DLD1 (cell line): ENCODE measurements at regions not wholly inside any gene's neighbourhood (a gene's known extent, or its start where the extent isn't known, plus 50 kb on each side); places are given as distances from the start of the nearest gene placed in this dataset.
"Not testable (repeated sequence)": the region's sequence is repeated elsewhere in the genome, so short reads cannot be mapped to it uniquely, and the experiment has no call there.

Experiments
- in situ Hi-C: cut with HindIII; loops from 2 replicates; pipeline ENCODE4 v1.10.0; 2017; ENCODE audit warnings: low sequenced_read_pairs

- in situ Hi-C loops = no loop called here
Measured at GRCh38 chr4:177796841-177797240, 354.6 kb upstream of the AGA start.

DNA sequence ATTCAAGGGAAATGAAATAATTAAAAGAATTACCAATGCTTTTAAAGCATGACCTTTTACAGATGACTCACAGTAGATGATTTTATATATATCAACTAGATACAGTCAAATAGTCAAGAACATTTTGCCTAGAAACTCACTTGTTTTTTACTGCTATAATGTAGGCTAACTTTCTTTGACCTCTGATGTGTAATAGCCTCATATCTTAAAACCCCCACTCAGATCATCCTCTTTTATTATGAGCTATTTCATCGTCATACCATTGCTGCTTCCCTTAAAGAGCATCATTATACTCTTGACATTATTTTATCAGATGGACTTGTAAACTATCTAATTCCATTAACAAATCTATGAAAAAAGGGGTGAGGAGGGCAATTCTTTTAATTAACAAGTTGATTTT lies 355.9 kb upstream of the AGA start:
- in situ Hi-C loops = no loop called here

- in situ Hi-C loops = no loop called here
Measured at GRCh38 chr4:177802162-177802561, 359.9 kb upstream of the AGA start.

GRCh38 chr4:177802661-177803060 lies 360.4 kb upstream of the AGA start:
- in situ Hi-C loops = no loop called here

GRCh38 chr4:177803151-177803550 lies 360.9 kb upstream of the AGA start:
- in situ Hi-C loops = no loop called here

DNA sequence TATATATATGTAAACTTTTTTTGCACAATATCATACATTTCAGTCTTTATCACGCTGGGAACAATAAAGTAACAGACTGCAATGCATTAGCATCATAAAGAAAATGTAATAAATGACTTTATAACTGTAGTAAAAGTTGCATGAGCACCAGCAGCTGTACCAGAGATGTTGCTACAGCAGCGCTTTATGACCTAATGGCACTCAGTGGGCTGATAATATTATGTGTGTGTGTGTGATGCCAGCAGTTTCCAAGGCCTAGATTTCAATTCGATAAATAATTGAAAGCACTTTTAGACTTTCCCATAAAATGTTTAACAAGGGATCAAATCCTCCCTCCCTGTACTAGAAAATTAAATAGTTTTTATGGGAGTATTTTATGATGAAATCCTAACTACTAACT lies 367.6 kb upstream of the AGA start:
- in situ Hi-C loops = no loop called here

DNA sequence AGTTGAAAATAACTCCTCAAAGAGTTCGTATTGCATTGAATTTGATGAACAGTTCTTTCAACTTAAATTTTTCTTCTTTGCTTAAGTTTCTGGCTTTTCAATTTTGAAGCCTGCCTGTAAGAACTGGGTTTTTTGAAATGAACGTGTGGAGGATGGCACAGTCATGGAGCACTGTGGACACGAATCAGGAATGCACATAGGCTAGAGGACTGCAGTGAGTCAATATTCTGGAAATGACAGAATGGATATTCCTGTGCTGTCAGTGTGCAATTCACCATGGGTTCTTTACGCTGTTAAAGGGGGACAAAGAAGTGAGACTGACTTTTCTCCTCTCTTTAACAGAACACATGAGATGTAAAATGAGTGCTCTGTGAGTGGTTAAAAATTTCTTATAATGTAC lies 368.0 kb upstream of the AGA start:
- in situ Hi-C loops = no loop called here

DNA sequence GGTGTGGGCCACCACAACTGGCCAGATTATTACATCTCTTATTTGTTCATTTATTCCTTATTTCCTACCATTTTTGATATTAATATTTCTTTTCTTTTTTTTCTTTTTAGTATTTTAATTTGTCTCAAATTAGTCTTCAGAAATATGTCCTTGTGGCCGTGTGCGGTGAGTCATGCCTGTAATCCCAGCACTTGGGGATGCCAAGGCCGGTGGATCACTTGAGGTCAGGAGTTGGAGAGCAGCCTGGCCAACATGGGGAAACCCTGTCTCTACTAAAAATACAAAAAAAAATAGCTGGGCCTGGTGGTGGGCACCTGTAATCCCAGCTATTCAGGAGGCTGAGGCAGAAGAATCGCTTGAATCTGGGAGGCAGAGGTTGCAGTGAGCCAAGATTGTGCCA lies 376.2 kb upstream of the AGA start:
- in situ Hi-C loops = not testable (repeated sequence)

GRCh38 chr4:177826973-177827372 lies 384.7 kb upstream of the AGA start:
- in situ Hi-C loops = no loop called here

DNA sequence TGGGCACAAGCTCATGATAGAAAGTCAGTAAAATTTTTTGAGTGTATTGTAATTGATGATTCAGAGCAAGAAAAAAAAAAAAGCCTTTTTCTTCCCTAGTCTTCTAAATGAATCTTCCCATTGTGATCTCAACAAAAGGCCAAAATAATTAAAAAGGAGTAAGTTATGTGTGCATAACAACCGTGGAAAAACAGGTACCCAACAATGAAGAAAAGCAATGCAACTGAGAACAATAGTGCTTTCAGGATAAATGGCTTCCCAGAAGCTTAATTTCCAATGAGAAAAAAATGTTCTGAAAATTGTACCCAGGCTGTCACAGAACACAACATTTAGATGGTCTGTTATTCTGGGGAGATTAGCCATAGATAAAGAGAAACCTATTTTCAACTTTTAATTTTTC lies 399.0 kb upstream of the AGA start:
- in situ Hi-C loops = no loop called here

- in situ Hi-C loops = no loop called here
Measured at GRCh38 chr4:177853229-177853628, 411.0 kb upstream of the AGA start.

GRCh38 chr4:177855507-177856197 lies 413.4 kb upstream of the AGA start:
- in situ Hi-C loops = no loop called here

- in situ Hi-C loops = no loop called here
Measured at GRCh38 chr4:177860171-177860570, 417.9 kb upstream of the AGA start.

- in situ Hi-C loops = no loop called here
Measured at GRCh38 chr4:177861551-177862094, 419.4 kb upstream of the AGA start.

- in situ Hi-C loops = no loop called here
Measured at GRCh38 chr4:177862541-177863176, 420.4 kb upstream of the AGA start.

DNA sequence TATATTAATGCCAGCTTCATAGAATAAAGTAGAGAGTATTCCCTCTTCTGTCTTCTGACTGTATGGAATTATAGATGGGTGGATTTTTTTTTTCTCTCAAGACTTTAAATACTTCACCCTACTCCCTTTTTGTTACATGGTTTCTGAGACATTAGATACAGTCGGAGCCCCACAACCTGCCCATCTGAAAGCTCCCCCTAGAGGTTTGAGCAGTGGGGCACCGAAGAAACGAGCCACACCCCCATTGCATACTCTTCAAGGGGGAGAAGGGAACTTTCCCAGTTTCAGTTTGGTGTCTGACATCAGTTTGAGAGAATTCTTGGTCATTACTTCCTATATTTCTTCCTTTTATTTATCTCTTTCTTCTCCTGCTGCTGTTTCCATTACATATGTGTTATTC lies 437.6 kb upstream of the AGA start:
- in situ Hi-C loops = no loop called here

DNA sequence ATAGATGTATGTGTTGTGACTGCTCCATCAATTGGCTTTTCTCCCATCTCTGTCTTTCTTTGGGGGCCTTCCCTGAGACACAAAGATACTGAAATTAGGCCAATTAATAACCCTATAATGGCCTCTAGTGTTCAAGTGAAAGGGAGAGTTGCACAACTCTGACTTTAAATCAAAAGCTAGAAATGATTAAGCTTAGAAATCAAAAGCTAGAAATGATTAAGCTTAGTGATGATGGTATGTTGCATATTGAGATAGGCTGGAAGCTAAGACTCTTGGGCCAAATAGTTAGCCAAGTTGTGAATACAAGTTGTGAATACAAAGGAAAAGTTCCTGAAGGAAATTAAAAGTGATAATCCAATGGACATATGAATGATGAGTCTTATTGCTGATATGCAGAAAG lies 452.9 kb upstream of the AGA start:
- in situ Hi-C loops = no loop called here

- in situ Hi-C loops = no loop called here
Measured at GRCh38 chr4:177901786-177902185, 459.5 kb upstream of the AGA start.

DNA sequence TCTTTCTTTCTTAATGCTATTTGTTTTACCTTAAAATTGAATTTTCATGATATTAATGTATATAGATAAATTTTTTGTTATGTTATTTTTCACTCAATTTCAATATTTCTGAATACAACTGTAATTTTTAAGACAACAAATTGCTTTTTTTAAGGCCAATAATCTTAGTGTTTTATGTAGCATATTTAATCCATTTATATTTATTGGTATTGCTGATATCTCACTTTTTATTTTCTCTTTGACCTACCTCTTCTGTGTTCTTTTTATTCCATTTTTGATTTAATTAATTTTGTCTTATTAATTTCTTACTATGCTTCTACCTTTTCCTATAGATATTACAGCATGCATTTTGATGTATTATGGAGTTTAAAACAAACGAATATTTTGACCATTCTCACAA lies 460.1 kb upstream of the AGA start:
- in situ Hi-C loops = no loop called here

DNA sequence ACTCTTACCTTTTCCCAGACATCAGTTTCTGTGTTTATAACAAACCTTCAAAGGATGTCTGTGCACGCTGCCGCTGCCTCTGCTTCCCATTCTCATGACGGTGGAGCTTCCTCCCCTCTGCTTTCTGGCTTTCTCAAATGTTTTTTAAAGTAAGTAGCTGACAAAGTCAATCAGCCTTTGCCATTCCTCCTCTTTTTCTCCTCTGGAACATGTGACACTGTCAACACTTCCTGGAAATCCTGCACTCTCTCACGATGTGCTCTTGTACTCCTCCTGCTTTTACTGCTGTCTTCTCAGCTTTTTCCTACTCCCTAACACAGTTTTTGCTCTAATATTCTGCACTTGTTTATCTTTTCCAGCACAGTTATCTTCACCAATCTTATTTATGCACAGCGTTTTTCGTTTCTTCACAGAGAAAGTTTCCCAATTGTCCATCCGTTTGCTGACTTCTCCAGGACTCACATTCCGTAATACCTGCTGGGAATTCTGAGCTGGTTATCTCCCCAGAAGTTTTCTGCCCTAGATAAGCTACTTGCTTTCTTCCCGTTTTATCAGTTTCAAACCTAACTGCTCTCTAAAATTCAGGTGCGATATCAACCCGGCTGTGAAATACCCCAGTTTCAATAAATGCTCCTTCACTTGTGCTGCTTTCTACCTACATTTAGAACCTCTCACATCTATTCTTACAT lies 465.6 kb upstream of the AGA start:
- in situ Hi-C loops = no loop called here

DNA sequence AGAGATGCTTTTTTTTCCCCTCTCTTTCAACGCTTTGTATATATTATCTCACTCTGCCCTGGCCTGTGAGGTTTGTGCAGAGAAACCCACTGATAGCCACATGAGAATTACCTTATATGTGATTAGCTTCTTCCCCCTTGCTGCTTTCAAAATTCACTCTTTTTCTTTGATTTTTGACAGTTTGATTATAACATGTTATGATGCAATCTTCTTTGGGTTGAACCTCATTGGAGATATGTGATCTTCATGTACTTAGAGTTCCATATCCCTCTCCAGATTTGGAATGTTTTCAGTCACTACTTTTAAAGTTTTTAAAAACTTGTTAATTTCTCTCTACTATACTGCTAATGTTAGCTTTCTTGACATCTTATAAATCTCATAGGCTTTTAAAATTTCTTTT lies 479.5 kb upstream of the AGA start:
- in situ Hi-C loops = no loop called here

DNA sequence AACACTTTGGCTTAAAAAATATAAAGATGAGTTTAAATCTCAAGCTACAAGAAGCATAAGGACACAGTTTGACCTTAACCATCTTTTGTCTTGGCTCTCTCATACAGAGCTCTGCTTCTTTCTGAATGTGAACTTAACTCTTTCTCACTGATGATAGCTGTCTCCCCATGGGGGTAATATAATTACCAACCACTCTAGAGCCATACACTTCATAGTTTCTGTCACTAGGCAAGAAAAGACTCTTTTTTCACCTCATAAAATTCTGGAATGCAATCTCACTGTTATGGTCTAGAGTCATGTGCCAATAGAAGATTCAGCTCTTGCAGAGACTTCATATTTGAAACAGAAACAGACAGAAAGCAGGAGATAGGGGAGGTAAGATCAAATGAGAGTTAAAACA lies 481.7 kb upstream of the AGA start:
- in situ Hi-C loops = no loop called here
